ENCODE measurements at regions not wholly inside any gene's neighbourhood (a gene's known extent, or its start where the extent isn't known, plus 50 kb on each side); places are given as distances from the start of the nearest gene placed in this dataset.
A peak's percentile ranks its signal among the peaks of the same experiment; 100 is the strongest.
"Not testable (repeated sequence)": the region's sequence is repeated elsewhere in the genome, so short reads cannot be mapped to it uniquely, and the experiment has no call there.

- no peak for DNase-seq
These were observed 59.2 kb upstream of the TMEM47 start for GRCh38 chrX:34716302-34716701.

GRCh38 chrX:34734383-34734782 lies 77.3 kb upstream of the TMEM47 start:
- no peak for DNase-seq

GRCh38 chrX:34744521-34744920 lies 87.4 kb upstream of the TMEM47 start:
- DNase-seq: no peak

- DNase-seq: no peak
These were observed 92.8 kb upstream of the TMEM47 start for GRCh38 chrX:34749896-34750295.

- no peak for DNase-seq
These were observed 107.8 kb upstream of the TMEM47 start for GRCh38 chrX:34764852-34765361.

GRCh38 chrX:34768290-34768689 lies 111.2 kb upstream of the TMEM47 start:
- DNase-seq: peak in 1 of 5 donors; percentile 0

- DNase-seq: no peak
These were observed 113.4 kb upstream of the TMEM47 start for GRCh38 chrX:34770511-34770910.

- DNase-seq: no peak
These were observed 121.8 kb upstream of the TMEM47 start for GRCh38 chrX:34778916-34779315.

- DNase-seq: no peak
These were observed 132.9 kb upstream of the TMEM47 start for GRCh38 chrX:34790026-34790425.

GRCh38 chrX:34805951-34806350 lies 136.6 kb upstream of the FAM47B start:
- no peak for DNase-seq

- no peak for DNase-seq
These were observed 133.5 kb upstream of the FAM47B start for GRCh38 chrX:34809096-34809495.

GRCh38 chrX:34810364-34810763 lies 132.2 kb upstream of the FAM47B start:
- no peak for DNase-seq

GRCh38 chrX:34810916-34811315 lies 131.7 kb upstream of the FAM47B start:
- no peak for DNase-seq

- no peak for DNase-seq
These were observed 129.0 kb upstream of the FAM47B start for GRCh38 chrX:34813618-34814017.

GRCh38 chrX:34826964-34827363 lies 115.6 kb upstream of the FAM47B start:
- no peak for DNase-seq

GRCh38 chrX:34839451-34839850 lies 103.1 kb upstream of the FAM47B start:
- DNase-seq: no peak

- not testable (repeated sequence) for DNase-seq
These were observed 101.4 kb upstream of the FAM47B start for GRCh38 chrX:34841205-34841604.

- DNase-seq: no peak
These were observed 94.3 kb upstream of the FAM47B start for GRCh38 chrX:34848281-34848680.

GRCh38 chrX:34849371-34849770 lies 93.2 kb upstream of the FAM47B start:
- DNase-seq: no peak

- DNase-seq: no peak
These were observed 83.4 kb upstream of the FAM47B start for GRCh38 chrX:34859191-34859590.

GRCh38 chrX:34863906-34864305 lies 78.7 kb upstream of the FAM47B start:
- no peak for DNase-seq

- DNase-seq: no peak
These were observed 76.0 kb upstream of the FAM47B start for GRCh38 chrX:34866646-34867045.

- no peak for DNase-seq
These were observed 74.0 kb upstream of the FAM47B start for GRCh38 chrX:34868633-34869032.

GRCh38 chrX:34873500-34874225 lies 68.9 kb upstream of the FAM47B start:
- no peak for DNase-seq

- no peak for DNase-seq
These were observed 67.8 kb upstream of the FAM47B start for GRCh38 chrX:34874763-34875162.
